Osteoblast (primary cell): ENCODE measurements at regions not wholly inside any gene's neighbourhood (a gene's known extent, or its start where the extent isn't known, plus 50 kb on each side); places are given as distances from the start of the nearest gene placed in this dataset.

ENCODE experiments used
- DNase-seq: peaks from one replicate; pipeline ENCODE4 v3.0.0; 2011; ENCODE audit warnings: low spot score, mixed read lengths; ENCODE audit not compliant: insufficient read length; ENCODE audit errors: missing footprints
- H2AFZ ChIP-seq: 2 replicates; pipeline ENCODE4 v1.6.0; 2011; ENCODE audit warnings: mild to moderate bottlenecking, low read length
- H3K27ac ChIP-seq: 2 replicates; pipeline ENCODE4 v1.5.1; 2011; ENCODE audit warnings: mild to moderate bottlenecking, low read depth, low read length, moderate library complexity
- H3K27me3 ChIP-seq: 2 replicates; pipeline ENCODE4 v1.6.0; 2012; ENCODE audit warnings: mild to moderate bottlenecking, control low read depth, inconsistent platforms, low read length, moderate library complexity; ENCODE audit not compliant: insufficient read depth
- H3K36me3 ChIP-seq: 2 replicates; pipeline ENCODE4 v1.5.1; 2011; ENCODE audit warnings: mild to moderate bottlenecking, low read length, control low read depth, moderate library complexity; ENCODE audit not compliant: insufficient read depth
- H3K4me1 ChIP-seq: 2 replicates; pipeline ENCODE4 v1.5.1; 2011; ENCODE audit warnings: mild to moderate bottlenecking, low read length, control low read depth, moderate library complexity; ENCODE audit not compliant: insufficient read depth
- H3K4me2 ChIP-seq: 2 replicates; pipeline ENCODE4 v1.6.0; 2011; ENCODE audit warnings: mild to moderate bottlenecking, low read length; ENCODE audit not compliant: insufficient read depth
- H3K4me3 ChIP-seq: fragments of 200-600 bp; sonication (generic); 3 replicates; pipeline ENCODE4 v1.5.1; 2012; ENCODE audit warnings: mild to moderate bottlenecking, low read length, inconsistent platforms; ENCODE audit not compliant: insufficient read depth
- H3K79me2 ChIP-seq: 2 replicates; pipeline ENCODE4 v1.6.0; 2012; ENCODE audit warnings: mild to moderate bottlenecking, low read length, control low read depth, inconsistent platforms; ENCODE audit not compliant: insufficient read depth
- H3K9me3 ChIP-seq: 2 replicates; pipeline ENCODE4 v1.5.1; 2011; ENCODE audit warnings: low read depth, low read length, control low read depth
- H4K20me1 ChIP-seq: 2 replicates; pipeline ENCODE4 v1.6.0; 2012; ENCODE audit warnings: mild to moderate bottlenecking, low read length, control low read depth; ENCODE audit not compliant: insufficient read depth
- TF ChIP-seq, protein P1 (sequence below): IDR thresholded peaks from 2 replicates; pipeline ENCODE4 v1.5.1; 2011; ENCODE audit warnings: mild to moderate bottlenecking, low read depth, low read length, moderate library complexity; ENCODE audit errors: extremely low read depth

DNA sequence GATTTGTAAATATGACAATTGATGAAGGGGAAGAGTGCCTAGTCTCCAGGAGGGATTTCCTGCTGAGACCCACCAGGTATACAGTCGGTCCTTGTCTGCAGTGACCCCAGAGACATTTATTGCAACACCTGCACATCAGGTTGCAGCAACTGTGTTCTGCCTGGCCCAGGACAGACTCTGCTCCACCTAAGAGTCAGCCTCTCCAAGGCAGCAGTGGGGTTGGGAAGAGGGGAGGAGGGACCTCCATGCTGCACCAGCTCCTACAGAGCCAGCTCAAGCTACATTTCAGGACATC is 120.4 kb upstream of the IRF2BP2 start:
- Histone ChIP-seq H2AFZ (no peak overlapping the region), H3K4me1 (peaks cover 43% of the 10 kb centered on the region), H4K20me1 (no peaks in the 10 kb centered on the region)

DNA sequence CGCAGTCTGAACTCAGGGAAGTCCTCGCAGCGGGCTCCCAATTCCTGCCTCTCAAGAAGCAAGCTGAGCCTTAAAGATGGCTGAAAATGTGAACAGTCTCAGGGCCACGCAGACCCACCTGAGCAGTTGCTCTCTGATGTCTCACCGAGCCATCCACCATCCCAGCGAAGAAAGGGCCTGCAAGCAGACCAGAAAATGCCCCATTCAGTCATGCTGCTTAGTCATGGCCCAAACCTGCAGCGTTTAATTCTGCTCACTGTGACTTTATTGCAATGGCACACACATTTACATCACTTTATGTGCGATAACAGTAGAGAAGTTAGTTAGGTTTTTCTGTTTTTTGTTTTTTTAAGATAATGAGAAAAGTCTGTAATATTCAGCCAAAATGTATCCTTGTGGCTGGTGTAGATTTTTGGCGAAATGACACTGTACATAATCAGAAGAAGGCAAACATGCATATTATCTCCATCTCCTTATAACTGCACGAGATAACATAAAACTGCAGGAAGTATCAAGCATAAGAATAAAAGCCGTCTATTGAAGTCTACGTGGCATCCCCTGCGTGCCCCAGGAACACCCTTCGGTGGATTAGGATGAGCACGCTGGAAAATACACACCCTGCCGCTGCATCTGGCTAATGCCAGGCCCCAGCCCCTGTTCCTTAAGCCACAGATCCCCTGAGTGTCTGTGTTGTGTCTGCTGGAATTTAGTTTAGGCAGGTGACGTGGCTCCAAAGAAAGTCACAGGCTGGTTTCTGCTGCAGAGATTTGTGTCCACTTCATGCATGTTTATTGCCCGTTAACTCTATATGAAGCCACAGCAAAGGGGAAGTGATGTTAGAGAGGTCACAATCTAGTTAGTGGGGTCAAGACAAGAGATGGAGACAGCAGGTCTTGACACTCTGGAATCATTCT is 119.8 kb upstream of the IRF2BP2 start:
- Histone ChIP-seq H3K9me3 (no peaks in the 10 kb centered on the region), H3K4me3 (no peak overlapping the region), H3K36me3 (no peaks in the 10 kb centered on the region), H3K27me3 (no peaks in the 10 kb centered on the region), H3K4me2 (no peak overlapping the region), H2AFZ (no peak overlapping the region), H3K79me2 (no peaks in the 10 kb centered on the region), H3K27ac (peak overlapping the region; percentile 97), H4K20me1 (no peaks in the 10 kb centered on the region), H3K4me1 (peaks cover 49% of the 10 kb centered on the region)
- TF ChIP-seq, protein P1, sequence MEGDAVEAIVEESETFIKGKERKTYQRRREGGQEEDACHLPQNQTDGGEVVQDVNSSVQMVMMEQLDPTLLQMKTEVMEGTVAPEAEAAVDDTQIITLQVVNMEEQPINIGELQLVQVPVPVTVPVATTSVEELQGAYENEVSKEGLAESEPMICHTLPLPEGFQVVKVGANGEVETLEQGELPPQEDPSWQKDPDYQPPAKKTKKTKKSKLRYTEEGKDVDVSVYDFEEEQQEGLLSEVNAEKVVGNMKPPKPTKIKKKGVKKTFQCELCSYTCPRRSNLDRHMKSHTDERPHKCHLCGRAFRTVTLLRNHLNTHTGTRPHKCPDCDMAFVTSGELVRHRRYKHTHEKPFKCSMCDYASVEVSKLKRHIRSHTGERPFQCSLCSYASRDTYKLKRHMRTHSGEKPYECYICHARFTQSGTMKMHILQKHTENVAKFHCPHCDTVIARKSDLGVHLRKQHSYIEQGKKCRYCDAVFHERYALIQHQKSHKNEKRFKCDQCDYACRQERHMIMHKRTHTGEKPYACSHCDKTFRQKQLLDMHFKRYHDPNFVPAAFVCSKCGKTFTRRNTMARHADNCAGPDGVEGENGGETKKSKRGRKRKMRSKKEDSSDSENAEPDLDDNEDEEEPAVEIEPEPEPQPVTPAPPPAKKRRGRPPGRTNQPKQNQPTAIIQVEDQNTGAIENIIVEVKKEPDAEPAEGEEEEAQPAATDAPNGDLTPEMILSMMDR, result no peak
- peak; percentile 88 for DNase-seq

More for the DNA sequence above, 120.4 kb upstream of the IRF2BP2 start:
- no peak overlapping the region for H3K4me2 ChIP-seq
- H3K36me3 ChIP-seq, result no peaks in the 10 kb centered on the region
- TF ChIP-seq, protein P1, result no peak
- H3K9me3 ChIP-seq, result no peaks in the 10 kb centered on the region
- H3K27me3 ChIP-seq, result no peaks in the 10 kb centered on the region
- no peak for DNase-seq
- H3K4me3 ChIP-seq, result no peak overlapping the region
- no peaks in the 10 kb centered on the region for H3K79me2 ChIP-seq
- H3K27ac ChIP-seq, result peak overlapping the region; percentile 97

DNA sequence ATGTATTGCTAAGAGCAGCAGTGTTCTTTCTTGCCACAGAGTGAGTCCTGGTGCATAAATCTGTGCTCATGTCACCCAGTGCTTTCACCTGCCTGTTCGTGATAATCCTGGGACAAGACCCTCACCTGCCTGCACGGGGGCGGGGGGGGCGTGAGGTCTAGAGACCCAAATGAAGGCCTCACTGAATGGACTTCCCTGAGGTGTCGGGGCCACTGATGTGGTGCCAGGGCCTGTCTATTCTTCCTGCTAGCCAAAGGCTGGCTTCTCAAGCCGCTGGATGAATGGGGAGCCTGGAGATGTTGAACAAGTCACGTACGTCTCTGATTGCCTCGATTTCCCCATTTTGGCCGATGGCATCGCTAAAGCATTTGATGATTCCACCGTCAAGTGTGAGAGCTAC is 118.8 kb upstream of the IRF2BP2 start:
- H4K20me1 ChIP-seq, result no peaks in the 10 kb centered on the region
- H3K36me3 ChIP-seq, result no peaks in the 10 kb centered on the region
- H3K4me1 ChIP-seq, result peaks cover 57% of the 10 kb centered on the region
- H3K27me3 ChIP-seq, result no peaks in the 10 kb centered on the region
- no peak for DNase-seq
- TF ChIP-seq, protein P1, result no peak
- H3K9me3 ChIP-seq, result no peaks in the 10 kb centered on the region
- no peak overlapping the region for H2AFZ ChIP-seq
- no peak overlapping the region for H3K4me3 ChIP-seq
- H3K27ac ChIP-seq, result no peak overlapping the region
- no peak overlapping the region for H3K4me2 ChIP-seq
- no peaks in the 10 kb centered on the region for H3K79me2 ChIP-seq

DNA sequence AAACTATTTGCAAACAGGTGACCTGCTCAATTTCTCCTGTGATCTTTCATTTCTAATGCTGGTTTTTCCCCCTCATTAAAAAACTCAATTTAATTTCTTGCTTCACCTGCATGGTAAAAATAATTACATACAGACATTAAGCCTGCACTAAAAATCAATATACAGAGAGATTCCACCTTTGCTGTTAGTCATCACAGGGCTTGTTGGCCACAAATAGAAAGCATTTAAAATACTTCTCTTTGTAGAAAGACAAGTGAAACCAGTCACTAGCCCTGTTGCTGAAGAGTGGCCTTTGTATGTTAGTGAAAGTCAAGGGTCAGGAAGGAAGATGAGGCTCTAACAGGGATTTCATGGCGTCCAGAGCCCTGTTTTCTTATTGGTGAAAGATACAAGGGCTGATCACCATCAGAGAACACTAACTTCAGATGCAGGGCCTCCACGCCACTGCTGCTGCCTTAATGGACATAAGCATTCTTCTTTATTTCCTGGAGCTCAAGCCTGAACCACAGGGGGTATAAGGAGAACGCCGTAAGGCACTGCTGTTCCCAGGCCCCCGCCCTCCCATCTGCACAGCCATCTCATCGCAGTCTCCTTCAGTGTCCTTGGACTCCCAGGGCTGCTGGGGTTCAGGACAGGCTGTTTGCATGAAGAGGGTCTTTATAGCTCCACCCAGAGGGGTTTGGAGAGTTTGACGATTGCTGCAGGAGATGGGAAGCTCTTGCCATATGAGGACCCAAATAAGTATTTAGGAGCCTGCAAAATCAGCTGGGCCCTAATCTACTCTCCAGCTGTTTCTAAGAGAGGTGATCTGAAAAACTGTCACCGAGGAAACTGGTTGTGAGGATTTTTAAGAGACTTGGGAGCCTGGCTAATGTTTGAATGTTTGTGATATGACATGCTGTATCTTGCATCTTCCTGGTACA is 117.3 kb upstream of the IRF2BP2 start:
- H3K4me3 ChIP-seq, result no peak overlapping the region
- H3K4me2 ChIP-seq, result no peak overlapping the region
- H3K36me3 ChIP-seq, result no peaks in the 10 kb centered on the region
- H3K9me3 ChIP-seq, result no peaks in the 10 kb centered on the region
- peaks cover 71% of the 10 kb centered on the region for H3K4me1 ChIP-seq
- H3K27me3 ChIP-seq, result no peaks in the 10 kb centered on the region
- DNase-seq, result no peak
- peak overlapping the region; percentile 34 for H3K27ac ChIP-seq
- H3K79me2 ChIP-seq, result no peaks in the 10 kb centered on the region
- H4K20me1 ChIP-seq, result no peaks in the 10 kb centered on the region
- TF ChIP-seq, protein P1, result no peak
- no peak overlapping the region for H2AFZ ChIP-seq
